Endothelial cell of umbilical vein (primary cell): ENCODE measurements at regions not wholly inside any gene's neighbourhood (a gene's known extent, or its start where the extent isn't known, plus 50 kb on each side); places are given as distances from the start of the nearest gene placed in this dataset.

ENCODE experiments used
- EZH2 ChIP-seq: IDR thresholded peaks from 2 replicates; pipeline ENCODE4 v1.6.1; 2012; ENCODE audit warnings: borderline replicate concordance, low read depth, mild to moderate bottlenecking, moderate library complexity, low read length, inconsistent platforms; ENCODE audit not compliant: severe bottlenecking
- GATA2 ChIP-seq: IDR thresholded peaks from 2 replicates; pipeline ENCODE4 v1.7.0; 2011; ENCODE audit warnings: low read depth, mild to moderate bottlenecking, moderate library complexity, mixed read lengths, low read length; ENCODE audit not compliant: insufficient read length, insufficient read depth
- JUN ChIP-seq: IDR thresholded peaks from 2 replicates; pipeline ENCODE4 v1.6.1; 2011; ENCODE audit warnings: borderline replicate concordance, low read depth; ENCODE audit not compliant: insufficient read length, insufficient read depth
- MYC ChIP-seq: IDR thresholded peaks from one replicate; pipeline ENCODE4 v1.6.1; 2011; ENCODE audit warnings: mild to moderate bottlenecking, low read depth, low read length
- POLR2A ChIP-seq: IDR thresholded peaks from 2 replicates; pipeline ENCODE4 v1.6.1; 2012; ENCODE audit warnings: low read depth, mild to moderate bottlenecking, control low read depth, low read length
- POLR2AphosphoS5 ChIP-seq: IDR thresholded peaks from 2 replicates; pipeline ENCODE4 v1.6.1; 2012; ENCODE audit warnings: low read depth, mild to moderate bottlenecking, control low read depth, low read length, moderate library complexity; ENCODE audit not compliant: insufficient read depth
- TF ChIP-seq, protein P1 (sequence below), 2 donors: IDR thresholded peaks; 1 replicate in 1 of 2; 2 replicates in 1 of 2; pipeline ENCODE4 v1.5.1; 2011; ENCODE audit warnings: low read length in 2 of 2, mild to moderate bottlenecking in 2 of 2, moderate library complexity in 2 of 2, control low read depth in 1 of 2, inconsistent platforms in 1 of 2, low read depth in 1 of 2; ENCODE audit not compliant: insufficient read depth in 1 of 2; ENCODE audit errors: extremely low read depth in 1 of 2

DNA sequence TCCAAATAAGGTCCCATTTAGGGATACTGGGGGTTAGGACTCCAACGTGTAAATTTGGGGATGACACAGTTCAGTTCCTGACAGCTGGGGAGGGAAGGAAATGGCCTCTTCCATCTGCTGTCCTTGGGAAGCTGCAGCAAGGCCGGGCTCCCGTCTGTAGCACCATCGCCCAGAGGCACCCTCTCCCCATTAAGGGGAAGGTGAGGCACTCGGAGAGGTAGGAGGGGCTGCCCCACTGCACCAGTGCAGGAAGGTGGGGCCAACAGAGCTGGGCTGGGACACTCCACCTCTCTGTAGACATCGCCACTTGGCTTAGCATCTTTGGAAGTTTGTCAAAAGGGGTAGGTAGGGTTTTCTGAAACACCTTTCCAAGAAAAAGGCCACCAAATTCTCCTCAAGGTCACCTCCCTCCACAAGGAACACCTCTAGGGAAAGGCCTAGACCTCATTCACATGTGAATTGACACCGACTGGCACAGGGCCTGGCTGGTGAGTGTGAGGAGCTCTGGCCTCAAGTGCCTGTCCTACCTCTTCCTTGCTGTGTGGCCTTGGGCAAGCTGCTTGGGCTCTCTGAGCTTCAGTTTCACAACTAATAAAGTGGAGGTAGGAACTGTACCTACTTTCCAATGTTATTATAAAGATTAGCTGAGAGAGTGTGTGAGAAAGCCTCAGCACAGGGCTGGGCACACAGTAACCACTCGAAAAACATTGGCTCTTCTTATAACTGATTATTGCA lies 75.0 kb upstream of the NEURL1B start:
- TF ChIP-seq POLR2AphosphoS5 (no peak), JUN (no peak), MYC (no peak), EZH2 (no peak), POLR2A (no peak), GATA2 (no peak)
- TF ChIP-seq, protein P1, sequence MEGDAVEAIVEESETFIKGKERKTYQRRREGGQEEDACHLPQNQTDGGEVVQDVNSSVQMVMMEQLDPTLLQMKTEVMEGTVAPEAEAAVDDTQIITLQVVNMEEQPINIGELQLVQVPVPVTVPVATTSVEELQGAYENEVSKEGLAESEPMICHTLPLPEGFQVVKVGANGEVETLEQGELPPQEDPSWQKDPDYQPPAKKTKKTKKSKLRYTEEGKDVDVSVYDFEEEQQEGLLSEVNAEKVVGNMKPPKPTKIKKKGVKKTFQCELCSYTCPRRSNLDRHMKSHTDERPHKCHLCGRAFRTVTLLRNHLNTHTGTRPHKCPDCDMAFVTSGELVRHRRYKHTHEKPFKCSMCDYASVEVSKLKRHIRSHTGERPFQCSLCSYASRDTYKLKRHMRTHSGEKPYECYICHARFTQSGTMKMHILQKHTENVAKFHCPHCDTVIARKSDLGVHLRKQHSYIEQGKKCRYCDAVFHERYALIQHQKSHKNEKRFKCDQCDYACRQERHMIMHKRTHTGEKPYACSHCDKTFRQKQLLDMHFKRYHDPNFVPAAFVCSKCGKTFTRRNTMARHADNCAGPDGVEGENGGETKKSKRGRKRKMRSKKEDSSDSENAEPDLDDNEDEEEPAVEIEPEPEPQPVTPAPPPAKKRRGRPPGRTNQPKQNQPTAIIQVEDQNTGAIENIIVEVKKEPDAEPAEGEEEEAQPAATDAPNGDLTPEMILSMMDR (IDR thresholded peaks at IDR 0.05; ENCODE audit: extremely low read depth in 1 of 2, insufficient read depth in 1 of 2, low read depth in 1 of 2, low read length in 2 of 2) = no peak
